ENCODE measurements at regions not wholly inside any gene's neighbourhood (a gene's known extent, or its start where the extent isn't known, plus 50 kb on each side); places are given as distances from the start of the nearest gene placed in this dataset.
A peak's percentile ranks its signal among the peaks of the same experiment; 100 is the strongest.
"Not testable (repeated sequence)": the region's sequence is repeated elsewhere in the genome, so short reads cannot be mapped to it uniquely, and the experiment has no call there.

DNA sequence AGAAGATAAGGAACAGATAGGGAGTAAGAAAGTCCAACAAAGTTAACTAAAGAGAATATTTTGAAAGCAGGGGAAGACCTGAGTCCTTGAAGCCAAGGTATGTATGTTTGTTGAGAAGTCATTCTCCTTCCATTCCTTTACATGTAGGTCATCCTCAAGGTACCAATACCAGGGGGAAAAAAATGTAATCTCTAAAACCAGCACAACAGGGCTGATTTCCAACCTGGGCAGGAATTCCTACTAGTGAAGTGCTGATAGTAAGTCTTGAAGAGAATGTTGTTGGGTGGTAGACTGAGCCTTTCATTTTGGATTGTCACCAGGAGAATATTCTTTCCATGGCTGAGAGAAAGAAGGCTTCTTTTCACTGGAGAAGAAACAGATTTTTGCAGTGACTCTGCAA, 117.1 kb upstream of the ZNF462 start:
- DNase-seq (ENCODE audit: low read depth) = no peak

DNA sequence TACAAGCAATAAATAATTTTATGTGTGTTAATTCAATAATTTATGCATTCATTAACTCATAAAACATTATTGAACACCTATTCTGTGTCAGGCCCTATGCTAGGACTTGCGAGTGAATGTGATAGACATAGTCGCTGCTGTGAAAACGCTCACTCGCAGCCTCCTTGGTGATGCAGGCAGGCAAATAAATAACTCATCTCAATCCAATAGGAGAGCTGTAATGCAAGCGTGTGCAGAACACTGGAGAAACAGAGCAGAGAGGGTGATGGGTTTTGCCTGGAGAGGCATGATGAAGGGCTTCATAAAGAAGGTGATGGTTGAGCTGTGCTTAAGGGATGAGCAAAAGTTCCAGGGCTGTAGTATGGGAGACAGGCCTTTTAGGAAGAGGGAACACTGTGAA, 111.3 kb upstream of the ZNF462 start:
- no peak for DNase-seq (ENCODE audit: low read depth)

DNA sequence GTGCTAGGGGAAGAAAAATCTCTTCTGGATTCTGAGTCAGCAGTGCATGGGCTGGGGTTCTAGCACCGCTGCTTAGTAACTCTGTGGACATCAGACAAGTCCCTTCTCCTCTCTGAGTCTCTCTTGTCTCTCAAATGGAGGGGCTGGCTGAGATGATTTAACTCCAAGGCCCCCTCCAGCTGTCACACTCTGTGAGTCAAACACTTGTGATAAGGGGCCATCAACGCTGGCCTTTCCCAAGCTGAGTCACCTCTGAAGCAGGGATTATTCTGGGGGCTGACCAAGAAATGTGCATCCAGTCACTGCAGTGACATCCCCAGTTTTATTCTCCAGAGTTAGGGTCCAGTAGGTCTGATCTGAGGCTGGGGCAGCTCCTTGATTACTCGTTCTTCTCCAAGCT, 110.4 kb upstream of the ZNF462 start:
- DNase-seq (ENCODE audit: low read depth) = peak; percentile 54

DNA sequence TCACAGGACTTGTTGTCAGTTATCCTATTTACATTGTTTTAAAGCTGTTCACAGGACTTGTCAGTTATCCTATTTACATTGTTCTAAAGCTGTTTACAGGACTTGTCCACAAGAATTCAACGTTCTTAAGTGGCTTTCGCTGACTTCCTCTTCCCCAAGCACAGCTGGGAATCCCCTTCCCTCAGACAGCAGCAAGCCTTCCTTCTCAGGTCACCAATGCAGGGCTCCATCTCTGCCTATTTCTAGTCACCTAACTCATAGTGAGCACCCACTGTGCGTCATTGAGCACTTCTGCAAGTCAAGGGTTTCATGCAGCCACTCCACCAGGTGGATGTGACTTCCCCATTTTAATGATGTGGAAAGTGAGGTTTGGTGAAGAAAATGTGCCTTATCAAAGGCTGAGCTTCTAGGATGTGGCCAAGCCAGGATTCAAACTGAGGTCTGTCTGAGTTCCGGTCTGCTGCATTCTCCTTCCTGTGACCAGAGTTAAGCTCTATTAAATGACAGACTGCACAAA, 109.8 kb upstream of the ZNF462 start:
- DNase-seq (ENCODE audit: low read depth) = no peak

DNA sequence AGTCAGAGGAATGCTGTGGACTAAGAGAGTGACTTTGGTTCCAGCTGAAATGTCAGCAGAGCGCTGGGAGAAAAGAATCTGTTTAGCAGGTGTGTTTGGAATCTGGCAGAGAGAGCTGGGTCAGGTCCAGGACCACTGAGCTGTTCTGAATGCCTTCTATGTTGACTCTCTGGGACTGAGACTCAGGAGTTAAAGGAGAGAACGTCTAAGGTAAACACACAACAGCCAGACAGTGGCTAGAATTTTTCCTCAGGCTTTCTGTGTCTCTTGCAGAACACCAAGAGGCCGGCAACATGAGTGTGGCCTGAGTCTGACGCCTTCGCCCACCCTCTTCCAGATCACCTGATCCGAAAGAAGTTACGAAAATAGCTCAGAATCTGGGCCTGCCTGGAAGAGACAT, 107.2 kb upstream of the ZNF462 start:
- DNase-seq (ENCODE audit: low read depth) = no peak

DNA sequence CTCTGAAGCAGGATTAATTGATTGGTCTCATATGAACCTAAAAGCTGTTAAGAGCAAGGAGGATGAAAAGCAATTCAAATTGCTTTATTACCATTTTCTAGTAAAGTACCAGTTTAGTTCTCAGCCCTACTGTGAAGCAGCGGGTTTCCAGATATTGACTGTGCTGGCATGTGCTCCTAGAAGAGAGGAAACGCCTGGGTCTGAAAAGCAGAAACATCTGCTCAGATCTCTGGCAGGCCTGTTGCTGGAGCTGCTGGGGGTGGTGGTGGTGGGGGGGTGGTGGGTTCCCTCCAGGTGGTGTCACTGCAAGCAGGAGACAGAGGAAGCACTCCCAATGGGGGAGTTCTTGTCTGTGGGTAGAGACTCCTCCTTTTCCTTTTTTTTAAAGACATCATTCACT, 105.5 kb upstream of the ZNF462 start:
- DNase-seq (ENCODE audit: low read depth) = no peak

DNA sequence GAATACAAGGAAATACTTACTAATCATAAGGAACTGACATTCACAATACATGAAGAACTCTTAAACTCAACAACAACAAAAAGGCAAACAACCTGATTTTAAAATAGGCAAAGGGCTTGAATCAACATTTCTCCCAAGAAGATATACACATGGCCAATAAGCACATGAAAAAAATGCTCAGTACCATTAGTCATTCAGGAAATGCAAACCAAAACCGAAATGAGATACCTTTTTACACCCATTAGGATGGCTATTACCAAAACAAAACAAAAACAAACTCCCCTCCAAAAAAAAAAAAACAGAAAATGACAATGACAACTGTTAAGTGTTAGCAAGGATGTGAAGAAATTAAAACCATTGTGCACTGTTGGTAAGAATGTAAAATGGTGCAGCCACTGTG, 104.1 kb upstream of the ZNF462 start:
- DNase-seq (ENCODE audit: low read depth) = peak; percentile 88

DNA sequence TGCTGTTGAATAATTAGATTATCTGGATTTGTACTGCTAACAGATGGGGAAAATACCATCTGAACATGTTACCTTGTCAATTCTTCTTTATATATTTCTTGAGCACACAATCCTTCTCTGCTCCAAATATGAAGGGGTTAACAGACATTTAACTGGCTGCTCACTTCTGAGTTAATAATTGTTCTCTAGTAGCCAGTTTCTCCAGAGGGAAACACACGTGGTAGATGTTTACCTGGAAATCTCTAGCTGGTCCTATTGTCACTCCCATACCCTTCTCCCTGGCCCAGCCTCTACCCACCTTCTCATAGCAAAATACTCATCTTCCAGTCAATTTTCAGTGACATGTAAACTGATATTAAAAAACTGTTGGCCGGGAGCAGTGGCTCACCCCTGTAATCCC, 101.5 kb upstream of the ZNF462 start:
- DNase-seq (ENCODE audit: low read depth) = no peak

DNA sequence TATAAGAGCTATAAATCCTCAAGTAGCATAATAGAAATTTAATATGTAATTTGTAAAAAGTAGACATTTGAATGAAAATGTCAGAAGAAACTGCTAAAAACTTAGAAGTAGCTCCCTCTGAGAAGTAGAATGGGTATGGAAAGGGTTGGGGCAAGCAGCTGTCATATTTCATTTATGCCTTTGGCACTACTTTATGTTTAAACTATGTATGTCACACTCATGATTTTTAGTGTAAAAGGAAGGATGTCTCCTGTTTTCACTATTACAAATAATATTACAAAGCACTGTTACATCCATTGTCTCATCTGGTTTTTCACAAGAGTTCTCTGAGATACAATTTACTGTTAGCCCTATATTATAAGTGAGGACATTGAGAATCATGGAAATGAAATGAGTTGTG, 96.3 kb upstream of the ZNF462 start:
- no peak for DNase-seq (ENCODE audit: low read depth)

DNA sequence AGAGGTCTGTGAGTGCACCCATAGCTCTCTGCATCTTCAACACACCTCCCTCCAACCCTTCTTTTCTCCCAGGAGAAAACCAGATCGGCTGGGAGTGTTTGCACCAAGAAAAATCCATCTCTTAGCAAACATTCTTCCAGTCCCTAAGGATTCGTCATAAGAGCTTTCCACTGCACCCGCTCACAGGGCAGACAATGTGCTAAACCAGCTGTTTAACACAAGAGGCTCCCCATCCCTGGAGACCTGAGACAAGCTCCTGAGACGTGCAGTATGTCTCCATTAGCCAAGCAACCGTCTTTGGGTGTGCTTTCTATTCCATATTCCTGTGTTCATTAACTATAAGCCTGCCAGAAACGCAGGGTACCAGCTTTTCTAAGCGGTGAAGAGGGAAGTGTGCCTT, 93.6 kb upstream of the ZNF462 start:
- DNase-seq (ENCODE audit: low read depth) = no peak

DNA sequence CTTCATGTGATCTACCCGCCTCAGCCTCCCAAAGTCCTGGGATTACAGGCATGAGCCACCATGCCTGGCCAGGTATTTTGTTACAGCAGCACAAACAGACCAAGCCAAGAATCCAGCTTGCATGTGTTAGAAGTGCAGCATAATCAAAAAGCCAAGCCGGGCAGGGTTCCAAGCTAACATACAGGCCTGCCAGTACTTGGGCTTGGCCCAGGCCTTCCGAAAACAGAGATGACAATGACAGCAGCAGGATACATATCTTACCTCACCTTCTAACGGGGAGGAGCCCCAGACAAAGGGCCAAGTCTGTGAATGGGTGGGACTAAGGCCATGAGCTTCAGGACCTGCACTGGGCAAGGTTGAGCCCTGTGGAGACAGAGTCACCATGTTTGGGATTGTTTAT, 91.4 kb upstream of the ZNF462 start:
- no peak for DNase-seq (ENCODE audit: low read depth)

DNA sequence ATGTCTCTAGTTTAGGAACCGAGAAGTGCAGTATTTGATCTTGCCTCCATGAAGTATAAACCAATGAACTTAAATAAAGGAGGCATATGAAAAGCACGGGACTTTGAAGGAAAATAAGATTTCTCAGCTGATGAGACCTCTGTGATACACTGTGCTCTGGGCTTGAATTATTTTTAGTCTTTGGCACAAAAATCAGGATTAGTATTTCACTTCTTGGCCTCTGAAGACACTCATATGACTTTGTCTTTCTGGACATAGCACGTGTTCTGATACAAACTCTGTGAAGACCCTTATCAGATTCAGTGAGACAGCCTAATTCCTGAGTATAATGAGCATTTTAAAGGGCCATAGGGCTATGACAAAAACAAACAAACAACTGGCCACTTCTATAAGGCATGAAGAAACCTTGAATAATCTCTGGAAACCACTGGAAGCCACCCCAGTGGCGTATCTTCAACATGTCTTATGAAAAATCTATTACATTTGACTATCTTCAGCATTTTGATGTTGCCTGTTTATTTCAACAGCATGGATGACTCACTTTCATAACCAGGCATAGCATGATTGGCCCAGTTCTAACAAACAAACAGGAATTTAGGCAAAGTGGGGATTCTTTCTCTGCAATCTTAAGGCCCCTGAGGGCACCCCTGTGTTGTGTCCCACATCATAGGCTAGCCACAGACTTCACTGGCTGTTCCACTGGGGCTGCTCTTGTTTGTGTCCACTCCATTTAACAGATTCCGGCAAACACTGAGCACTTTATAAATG, 90.3 kb upstream of the ZNF462 start:
- peak; percentile 40 for DNase-seq (ENCODE audit: low read depth)

DNA sequence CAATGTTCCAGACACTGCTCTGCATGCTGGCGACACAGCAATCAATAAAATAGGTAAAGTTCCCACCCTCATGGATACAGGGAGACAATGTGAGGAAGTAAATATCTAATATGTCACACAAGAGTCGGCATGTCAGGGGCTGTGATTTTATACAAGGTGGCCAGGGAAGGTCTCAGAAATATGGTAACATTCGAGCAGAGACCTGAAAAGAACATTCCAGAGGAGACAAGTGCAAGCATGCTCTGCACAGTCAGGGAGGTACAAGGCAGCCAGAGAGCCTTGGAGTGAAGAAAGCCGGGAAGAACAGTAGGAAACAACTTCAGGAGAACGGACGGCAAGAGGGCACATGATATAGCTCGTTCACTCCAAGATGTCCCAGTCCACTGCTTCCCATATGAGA, 89.2 kb upstream of the ZNF462 start:
- DNase-seq (ENCODE audit: low read depth) = no peak

DNA sequence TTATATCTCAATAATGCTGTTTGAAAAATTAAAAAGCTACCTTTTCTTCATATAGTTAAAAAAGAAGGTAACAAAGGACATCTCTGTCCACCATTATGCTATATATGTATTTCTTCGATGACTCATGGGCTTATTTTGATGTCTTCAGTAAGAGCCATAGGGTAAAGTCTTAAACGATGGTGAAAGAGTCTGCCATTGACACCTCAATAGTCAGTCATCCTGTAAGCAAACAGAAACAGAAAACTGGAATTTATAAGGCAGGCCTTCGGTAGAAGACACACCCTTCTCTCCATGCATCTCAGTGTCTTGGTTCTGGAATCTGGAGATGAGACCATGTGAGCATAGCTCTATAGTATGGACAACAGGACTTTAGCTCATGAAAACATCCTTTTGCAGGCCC, 87.0 kb upstream of the ZNF462 start:
- DNase-seq (ENCODE audit: low read depth) = no peak

DNA sequence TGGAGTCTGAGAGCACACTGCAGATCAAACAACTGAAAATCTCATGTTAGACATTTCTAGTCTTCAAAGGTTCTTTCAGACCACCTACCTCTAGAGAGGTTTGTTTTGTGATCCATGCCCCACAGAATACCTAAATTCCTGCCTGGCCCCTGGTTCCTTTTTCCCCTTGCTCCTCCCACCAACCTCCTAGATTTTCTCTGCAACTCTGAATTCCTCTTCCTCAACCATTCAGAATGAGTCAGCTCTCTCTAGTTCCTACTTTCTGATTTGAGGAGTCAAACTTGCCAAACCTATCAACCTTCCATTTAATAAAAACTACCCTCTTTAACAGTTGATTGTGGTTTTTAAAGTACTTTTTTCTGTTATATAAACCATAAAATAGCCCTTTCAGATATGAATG, 83.2 kb upstream of the ZNF462 start:
- DNase-seq (ENCODE audit: low read depth) = no peak

DNA sequence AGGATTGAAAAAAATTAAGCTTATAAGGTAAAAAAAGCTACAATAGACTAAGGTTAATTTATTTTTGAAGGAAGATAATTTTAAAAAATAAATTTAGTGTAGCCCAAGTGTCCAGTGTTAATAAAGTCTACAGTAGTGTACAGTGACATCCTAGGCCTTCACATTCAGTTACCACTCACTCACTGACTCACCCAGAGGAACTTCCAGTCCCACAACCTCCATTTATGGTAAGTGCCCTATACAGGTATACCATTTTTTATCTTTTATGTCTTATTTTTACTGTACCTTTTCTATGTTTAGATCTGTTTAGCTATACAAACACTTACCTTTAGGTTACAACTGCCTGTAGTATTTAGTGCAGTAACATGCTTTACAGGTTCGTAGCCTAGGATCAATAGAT, 79.8 kb upstream of the ZNF462 start:
- no peak for DNase-seq (ENCODE audit: low read depth)

DNA sequence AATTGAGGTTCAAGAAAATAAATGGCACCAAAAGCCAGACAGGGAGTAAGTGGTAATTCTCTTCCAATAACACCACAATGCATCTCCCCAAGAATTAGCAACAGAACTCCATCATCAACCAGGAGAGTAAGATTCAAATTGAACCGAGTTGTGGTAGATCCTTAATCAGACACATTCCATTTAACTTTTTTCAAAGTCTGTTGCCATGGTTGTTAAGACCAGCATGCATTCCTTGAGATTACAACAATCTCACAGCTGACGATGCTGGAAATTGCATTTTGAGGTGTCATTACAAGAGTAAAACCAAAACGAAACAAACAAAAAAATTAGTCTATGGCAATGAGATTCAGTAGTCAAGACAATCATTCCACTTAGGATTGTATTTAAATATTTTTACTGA, 78.9 kb upstream of the ZNF462 start:
- DNase-seq (ENCODE audit: low read depth) = peak; percentile 83

DNA sequence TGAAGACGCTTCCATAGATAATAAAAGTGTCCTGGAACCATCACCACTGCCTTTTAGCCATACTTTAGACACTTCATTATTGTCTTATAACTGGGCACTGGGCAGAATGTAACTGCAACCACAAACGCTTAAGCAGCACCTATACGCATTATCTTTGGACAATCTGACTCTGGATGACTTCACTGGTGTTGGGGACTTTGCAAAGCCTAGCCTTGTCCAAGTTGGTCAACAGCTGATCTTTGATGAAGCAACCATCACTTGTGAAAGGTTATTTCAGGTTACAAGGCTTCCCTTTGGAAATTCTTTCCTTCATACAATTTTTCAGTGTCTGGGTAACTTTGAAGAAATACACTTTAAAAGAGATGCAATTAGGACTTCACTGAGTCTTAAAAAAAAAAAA, 77.8 kb upstream of the ZNF462 start:
- DNase-seq (ENCODE audit: low read depth) = no peak

DNA sequence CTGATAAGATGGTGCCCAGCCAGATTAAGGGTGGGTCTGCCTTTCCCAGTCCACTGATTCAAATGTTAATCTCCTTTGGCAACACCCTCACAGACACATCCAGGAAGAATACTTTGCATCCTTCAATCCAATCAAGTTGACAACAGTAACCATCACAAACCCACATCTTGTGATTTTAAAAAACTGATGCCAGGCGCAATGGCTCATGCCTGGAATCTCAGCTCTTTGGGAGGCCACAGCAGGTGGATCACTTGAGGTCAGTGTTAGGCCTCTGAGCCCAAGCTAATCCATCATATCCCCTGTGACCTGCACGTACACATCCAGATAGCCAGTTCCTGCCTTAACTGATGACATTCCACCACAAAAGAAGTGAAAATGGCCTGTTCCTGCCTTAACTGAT, 74.9 kb upstream of the ZNF462 start:
- not testable (repeated sequence) for DNase-seq (ENCODE audit: low read depth)

DNA sequence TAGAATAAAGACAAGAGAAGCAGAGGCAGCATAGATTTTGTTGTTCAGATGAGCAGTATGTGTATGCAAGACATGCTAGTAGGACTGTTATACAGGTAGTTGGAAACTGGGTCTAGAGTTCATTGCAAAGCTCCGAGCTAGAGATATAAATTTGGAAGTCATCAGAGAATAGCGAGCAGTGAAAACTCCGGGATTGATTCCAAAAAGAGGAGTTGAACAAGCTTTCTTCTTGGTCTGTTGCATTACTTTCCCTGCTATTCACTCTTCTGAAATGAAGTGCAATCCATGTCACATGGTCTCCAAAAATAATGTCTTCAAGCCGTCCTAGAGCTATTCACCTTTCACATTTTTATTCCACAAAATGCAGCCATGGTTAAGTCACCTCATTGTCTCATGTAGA, 67.9 kb upstream of the ZNF462 start:
- no peak for DNase-seq (ENCODE audit: low read depth)

DNA sequence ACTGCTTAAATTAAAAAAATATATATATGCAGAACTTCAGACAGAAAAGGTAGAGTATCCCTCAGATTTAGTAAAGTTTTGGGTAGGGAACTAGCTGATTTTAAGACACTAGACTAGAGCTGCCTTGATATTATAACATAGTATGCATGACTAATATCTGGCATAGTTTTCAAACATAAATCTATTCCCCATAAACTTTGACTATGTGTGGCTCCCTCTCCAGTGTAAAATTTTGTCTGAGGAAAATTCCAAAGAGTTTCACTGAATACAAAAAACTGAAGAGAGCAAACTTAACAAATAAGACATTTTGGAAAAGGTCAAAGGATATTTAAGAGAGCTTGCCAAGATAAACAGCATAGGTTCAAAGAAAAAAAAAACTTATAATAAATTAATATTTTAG, 66.2 kb upstream of the ZNF462 start:
- DNase-seq (ENCODE audit: low read depth) = no peak

DNA sequence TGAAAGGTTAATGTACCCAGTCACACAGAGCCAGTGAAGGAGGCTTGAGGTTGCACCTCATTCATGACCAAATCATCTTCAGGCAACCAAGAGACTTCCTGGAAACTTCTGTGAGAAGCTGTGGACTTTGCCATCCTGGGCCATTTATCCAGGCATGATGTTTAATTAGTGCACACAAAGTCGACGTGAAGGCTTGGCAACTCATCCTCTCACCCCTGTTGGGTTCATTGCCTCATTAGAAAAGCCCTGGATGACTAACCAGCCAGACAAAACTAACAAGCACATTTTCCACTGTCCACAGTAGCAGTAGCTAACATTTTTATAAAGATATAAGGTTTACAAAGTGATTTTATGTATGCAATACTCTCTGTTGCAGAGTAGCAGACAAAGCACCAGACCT, 65.7 kb upstream of the ZNF462 start:
- no peak for DNase-seq (ENCODE audit: low read depth)

DNA sequence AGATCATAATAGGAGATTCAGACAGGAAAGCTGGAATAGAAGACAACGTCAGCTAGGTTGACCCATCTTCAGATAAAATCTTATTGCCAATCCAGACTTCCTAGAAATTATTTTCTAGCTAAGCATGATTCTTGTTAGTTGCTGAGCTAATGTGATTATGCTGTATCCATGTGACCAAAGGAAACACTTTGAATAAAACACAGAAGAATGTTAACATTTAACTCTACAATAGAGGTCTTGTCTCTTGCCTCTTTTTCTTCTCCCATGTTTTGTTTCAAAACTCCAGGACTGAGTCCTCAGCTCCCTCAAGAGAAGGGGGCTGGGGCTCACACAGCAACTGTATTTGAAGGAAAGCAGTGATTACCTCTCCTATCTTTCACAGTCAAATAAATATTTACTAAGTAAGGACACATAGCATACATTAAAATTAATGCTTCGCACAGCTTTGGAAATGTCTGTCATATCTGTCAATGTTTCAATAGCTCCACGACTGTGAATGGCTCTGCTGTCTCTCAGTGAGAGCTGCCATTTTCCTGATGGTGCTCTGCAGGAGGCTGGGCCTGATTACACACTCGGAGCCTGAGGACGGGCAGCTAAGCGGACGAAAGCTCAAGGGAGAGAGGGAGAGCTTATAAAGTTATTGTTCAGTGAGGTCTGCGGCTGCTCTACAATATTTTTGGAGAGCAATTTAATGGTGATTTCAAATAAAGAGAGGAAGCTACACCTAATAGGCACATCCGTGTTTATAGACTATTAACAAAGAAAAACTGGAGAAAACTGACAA, 64.8 kb upstream of the ZNF462 start:
- no peak for DNase-seq (ENCODE audit: low read depth)

All from LHCN-M2 (cell line).